Suprapubic skin (tissue), 3 donors: ENCODE measurements at regions not wholly inside any gene's neighbourhood (a gene's known extent, or its start where the extent isn't known, plus 50 kb on each side); places are given as distances from the start of the nearest gene placed in this dataset.

Experiments
- POLR2A ChIP-seq, 2 donors: fragments of 450-650 bp; IDR thresholded peaks; one replicate each; pipeline ENCODE4 v1.6.1; 2017; ENCODE audit warnings: antibody characterized with exemption in 2 of 2, mild to moderate bottlenecking in 2 of 2, moderate library complexity in 2 of 2
- TF ChIP-seq, protein P1 (sequence below), 2 donors: fragments of 200-600 bp in 1 of 2; fragments of 450-650 bp in 1 of 2; sonication (generic) in 1 of 2; IDR thresholded peaks; one replicate each; pipeline ENCODE4 v1.5.1; 2016 to 2019; ENCODE audit warnings: antibody characterized with exemption in 2 of 2, mild to moderate bottlenecking in 1 of 2, moderate library complexity in 1 of 2

DNA sequence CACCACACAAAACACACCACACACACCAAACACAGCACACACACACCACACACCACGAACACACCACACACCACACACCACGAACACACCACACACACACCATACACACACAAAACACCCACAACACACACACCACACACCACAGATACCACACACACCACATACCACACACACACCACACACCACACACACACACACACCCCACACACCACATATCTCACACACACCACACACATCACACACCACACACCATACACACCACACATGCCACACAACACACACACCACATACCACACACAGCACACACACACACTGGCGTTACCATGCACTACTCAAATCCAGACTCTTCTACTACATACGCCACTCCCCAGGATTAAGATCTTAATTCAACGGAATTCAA lies 118.9 kb upstream of the THBS2 start:
- no peak for TF ChIP-seq POLR2A (IDR thresholded peaks at IDR 0.05)
- TF ChIP-seq, protein P1, sequence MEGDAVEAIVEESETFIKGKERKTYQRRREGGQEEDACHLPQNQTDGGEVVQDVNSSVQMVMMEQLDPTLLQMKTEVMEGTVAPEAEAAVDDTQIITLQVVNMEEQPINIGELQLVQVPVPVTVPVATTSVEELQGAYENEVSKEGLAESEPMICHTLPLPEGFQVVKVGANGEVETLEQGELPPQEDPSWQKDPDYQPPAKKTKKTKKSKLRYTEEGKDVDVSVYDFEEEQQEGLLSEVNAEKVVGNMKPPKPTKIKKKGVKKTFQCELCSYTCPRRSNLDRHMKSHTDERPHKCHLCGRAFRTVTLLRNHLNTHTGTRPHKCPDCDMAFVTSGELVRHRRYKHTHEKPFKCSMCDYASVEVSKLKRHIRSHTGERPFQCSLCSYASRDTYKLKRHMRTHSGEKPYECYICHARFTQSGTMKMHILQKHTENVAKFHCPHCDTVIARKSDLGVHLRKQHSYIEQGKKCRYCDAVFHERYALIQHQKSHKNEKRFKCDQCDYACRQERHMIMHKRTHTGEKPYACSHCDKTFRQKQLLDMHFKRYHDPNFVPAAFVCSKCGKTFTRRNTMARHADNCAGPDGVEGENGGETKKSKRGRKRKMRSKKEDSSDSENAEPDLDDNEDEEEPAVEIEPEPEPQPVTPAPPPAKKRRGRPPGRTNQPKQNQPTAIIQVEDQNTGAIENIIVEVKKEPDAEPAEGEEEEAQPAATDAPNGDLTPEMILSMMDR (IDR thresholded peaks at IDR 0.05): no peak
